ENCODE measurements at regions not wholly inside any gene's neighbourhood (a gene's known extent, or its start where the extent isn't known, plus 50 kb on each side); places are given as distances from the start of the nearest gene placed in this dataset.
"Not testable (repeated sequence)": the region's sequence is repeated elsewhere in the genome, so short reads cannot be mapped to it uniquely, and the experiment has no call there.

- no peaks in the 10 kb centered on the region for H3K79me2 ChIP-seq (ENCODE audit: low read length)
- TF ChIP-seq EZH2 (optimal IDR thresholded peaks at IDR 0.05; ENCODE audit: low read depth, low read length), result no peak
- TF ChIP-seq EZH2phosphoT487 (IDR thresholded peaks at IDR 0.05; ENCODE audit: low read length), result no peak
- no peaks in the 10 kb centered on the region for H3K4me1 ChIP-seq (ENCODE audit: low read length)
- no peaks in the 10 kb centered on the region for H3K36me3 ChIP-seq (replicated peaks; ENCODE audit: insufficient read depth, low read length)
- H2AFZ ChIP-seq (ENCODE audit: low read length), result no peak overlapping the region
- H3K4me3 ChIP-seq (ENCODE audit: low read length), result no peak overlapping the region
- no peaks in the 10 kb centered on the region for H3K27me3 ChIP-seq (replicated peaks; ENCODE audit: insufficient read depth, low read length)
- no peak overlapping the region for H3K27ac ChIP-seq (ENCODE audit: low read length)
- H4K20me1 ChIP-seq (ENCODE audit: insufficient read depth, low read length), result no peaks in the 10 kb centered on the region
- H3F3A ChIP-seq (ENCODE audit: insufficient read depth, low read length), result no peaks in the 10 kb centered on the region
- H3K9me3 ChIP-seq (replicated peaks; ENCODE audit: insufficient read depth, low read length), result no peaks in the 10 kb centered on the region
- no peak overlapping the region for H3K9ac ChIP-seq (ENCODE audit: low read length)
- no peak for DNase-seq
- no peaks in the 10 kb centered on the region for H3K9me2 ChIP-seq (replicated peaks; ENCODE audit: insufficient read depth, low read length)
- H3K4me2 ChIP-seq (ENCODE audit: low read depth, low read length), result no peak overlapping the region
These were observed 193.3 kb downstream of the TMEM200A start for GRCh38 chr6:130559166-130559565.

GRCh38 chr6:130560231-130560630 is 194.4 kb downstream of the TMEM200A start:
- no peak for TF ChIP-seq EZH2 (optimal IDR thresholded peaks at IDR 0.05; ENCODE audit: low read depth, low read length)
- no peak for TF ChIP-seq EZH2phosphoT487 (IDR thresholded peaks at IDR 0.05; ENCODE audit: low read length)
- TF ChIP-seq, protein P1, sequence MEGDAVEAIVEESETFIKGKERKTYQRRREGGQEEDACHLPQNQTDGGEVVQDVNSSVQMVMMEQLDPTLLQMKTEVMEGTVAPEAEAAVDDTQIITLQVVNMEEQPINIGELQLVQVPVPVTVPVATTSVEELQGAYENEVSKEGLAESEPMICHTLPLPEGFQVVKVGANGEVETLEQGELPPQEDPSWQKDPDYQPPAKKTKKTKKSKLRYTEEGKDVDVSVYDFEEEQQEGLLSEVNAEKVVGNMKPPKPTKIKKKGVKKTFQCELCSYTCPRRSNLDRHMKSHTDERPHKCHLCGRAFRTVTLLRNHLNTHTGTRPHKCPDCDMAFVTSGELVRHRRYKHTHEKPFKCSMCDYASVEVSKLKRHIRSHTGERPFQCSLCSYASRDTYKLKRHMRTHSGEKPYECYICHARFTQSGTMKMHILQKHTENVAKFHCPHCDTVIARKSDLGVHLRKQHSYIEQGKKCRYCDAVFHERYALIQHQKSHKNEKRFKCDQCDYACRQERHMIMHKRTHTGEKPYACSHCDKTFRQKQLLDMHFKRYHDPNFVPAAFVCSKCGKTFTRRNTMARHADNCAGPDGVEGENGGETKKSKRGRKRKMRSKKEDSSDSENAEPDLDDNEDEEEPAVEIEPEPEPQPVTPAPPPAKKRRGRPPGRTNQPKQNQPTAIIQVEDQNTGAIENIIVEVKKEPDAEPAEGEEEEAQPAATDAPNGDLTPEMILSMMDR (IDR thresholded peaks at IDR 0.05; ENCODE audit: low read length), result no peak
- no peak overlapping the region for H2AFZ ChIP-seq (ENCODE audit: low read length)
- no peaks in the 10 kb centered on the region for H3K79me2 ChIP-seq (ENCODE audit: low read length)
- H3F3A ChIP-seq (ENCODE audit: insufficient read depth, low read length), result no peaks in the 10 kb centered on the region
- H3K36me3 ChIP-seq (replicated peaks; ENCODE audit: insufficient read depth, low read length), result no peaks in the 10 kb centered on the region
- no peaks in the 10 kb centered on the region for H3K9me3 ChIP-seq (replicated peaks; ENCODE audit: insufficient read depth, low read length)
- no peaks in the 10 kb centered on the region for H3K4me1 ChIP-seq (ENCODE audit: low read length)
- H3K4me2 ChIP-seq (ENCODE audit: low read depth, low read length), result no peak overlapping the region
- H3K27me3 ChIP-seq (replicated peaks; ENCODE audit: insufficient read depth, low read length), result no peaks in the 10 kb centered on the region
- no peak overlapping the region for H3K4me3 ChIP-seq (ENCODE audit: low read length)
- H3K27ac ChIP-seq (ENCODE audit: low read length), result no peak overlapping the region
- no peak for DNase-seq
- H3K9me2 ChIP-seq (replicated peaks; ENCODE audit: insufficient read depth, low read length), result no peaks in the 10 kb centered on the region
- H3K9ac ChIP-seq (ENCODE audit: low read length), result no peak overlapping the region
- no peaks in the 10 kb centered on the region for H4K20me1 ChIP-seq (ENCODE audit: insufficient read depth, low read length)

DNA sequence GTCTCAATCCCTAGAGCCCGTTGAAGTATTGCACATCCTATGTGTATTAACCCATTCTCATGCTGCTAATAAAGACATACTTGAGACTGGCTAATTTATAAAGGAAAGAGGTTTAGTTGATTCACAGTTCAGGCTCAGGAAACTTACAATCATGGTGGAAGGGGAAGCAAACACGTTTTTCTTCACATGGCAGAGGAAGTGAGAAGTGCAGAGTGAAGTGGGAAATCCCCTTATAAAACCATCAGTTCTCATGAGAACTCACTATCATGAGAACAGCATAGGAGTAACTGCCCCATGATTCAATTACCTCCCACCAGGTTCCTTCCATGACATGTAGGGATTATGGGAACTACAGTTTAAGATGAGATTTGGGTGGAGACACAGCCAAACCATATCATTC is 195.3 kb downstream of the TMEM200A start:
- not testable (repeated sequence) for H3K9me3 ChIP-seq (replicated peaks; ENCODE audit: insufficient read depth, low read length); DNase-seq; H3K9ac ChIP-seq (ENCODE audit: low read length); H3K27me3 ChIP-seq (replicated peaks; ENCODE audit: insufficient read depth, low read length); H3F3A ChIP-seq (ENCODE audit: insufficient read depth, low read length); H3K4me3 ChIP-seq (ENCODE audit: low read length); H3K27ac ChIP-seq (ENCODE audit: low read length); H3K4me1 ChIP-seq (ENCODE audit: low read length); H3K79me2 ChIP-seq (ENCODE audit: low read length); H2AFZ ChIP-seq (ENCODE audit: low read length); H3K36me3 ChIP-seq (replicated peaks; ENCODE audit: insufficient read depth, low read length); H3K9me2 ChIP-seq (replicated peaks; ENCODE audit: insufficient read depth, low read length); H4K20me1 ChIP-seq (ENCODE audit: insufficient read depth, low read length); H3K4me2 ChIP-seq (ENCODE audit: low read depth, low read length)

- H3K27me3 ChIP-seq (replicated peaks; ENCODE audit: insufficient read depth, low read length), result no peaks in the 10 kb centered on the region
- H3K4me2 ChIP-seq (ENCODE audit: low read depth, low read length), result no peak overlapping the region
- H3K9me2 ChIP-seq (replicated peaks; ENCODE audit: insufficient read depth, low read length), result no peaks in the 10 kb centered on the region
- no peaks in the 10 kb centered on the region for H3F3A ChIP-seq (ENCODE audit: insufficient read depth, low read length)
- H3K9ac ChIP-seq (ENCODE audit: low read length), result no peak overlapping the region
- TF ChIP-seq EZH2phosphoT487 (IDR thresholded peaks at IDR 0.05; ENCODE audit: low read length), result no peak
- TF ChIP-seq, protein P1 (IDR thresholded peaks at IDR 0.05; ENCODE audit: low read length), result no peak
- no peak for TF ChIP-seq EZH2 (optimal IDR thresholded peaks at IDR 0.05; ENCODE audit: low read depth, low read length)
- H3K79me2 ChIP-seq (ENCODE audit: low read length), result no peaks in the 10 kb centered on the region
- no peak overlapping the region for H2AFZ ChIP-seq (ENCODE audit: low read length)
- H3K4me3 ChIP-seq (ENCODE audit: low read length), result no peak overlapping the region
- no peak for DNase-seq
- H3K4me1 ChIP-seq (ENCODE audit: low read length), result no peaks in the 10 kb centered on the region
- H3K9me3 ChIP-seq (replicated peaks; ENCODE audit: insufficient read depth, low read length), result no peaks in the 10 kb centered on the region
- H3K27ac ChIP-seq (ENCODE audit: low read length), result no peak overlapping the region
- H4K20me1 ChIP-seq (ENCODE audit: insufficient read depth, low read length), result no peaks in the 10 kb centered on the region
- no peaks in the 10 kb centered on the region for H3K36me3 ChIP-seq (replicated peaks; ENCODE audit: insufficient read depth, low read length)
These were observed 199.9 kb downstream of the TMEM200A start for GRCh38 chr6:130565696-130566095.

Data from MM.1S (cell line).